Retinal pigment epithelial cell (primary cell): ENCODE measurements at regions not wholly inside any gene's neighbourhood (a gene's known extent, or its start where the extent isn't known, plus 50 kb on each side); places are given as distances from the start of the nearest gene placed in this dataset.

ENCODE experiments used
- DNase-seq: peaks from one replicate; pipeline ENCODE4 v3.0.0-alpha.2; 2010; ENCODE audit warnings: low read depth
- H3K4me3 ChIP-seq: 2 replicates; pipeline ENCODE4 v1.5.1; 2011; ENCODE audit warnings: mild to moderate bottlenecking, low read length, control low read depth, moderate library complexity
- TF ChIP-seq, protein P1 (sequence below): conservative IDR thresholded peaks from 2 replicates; pipeline ENCODE4 v1.5.1; 2011; ENCODE audit warnings: low read depth, low read length, control low read depth, inconsistent platforms

DNA sequence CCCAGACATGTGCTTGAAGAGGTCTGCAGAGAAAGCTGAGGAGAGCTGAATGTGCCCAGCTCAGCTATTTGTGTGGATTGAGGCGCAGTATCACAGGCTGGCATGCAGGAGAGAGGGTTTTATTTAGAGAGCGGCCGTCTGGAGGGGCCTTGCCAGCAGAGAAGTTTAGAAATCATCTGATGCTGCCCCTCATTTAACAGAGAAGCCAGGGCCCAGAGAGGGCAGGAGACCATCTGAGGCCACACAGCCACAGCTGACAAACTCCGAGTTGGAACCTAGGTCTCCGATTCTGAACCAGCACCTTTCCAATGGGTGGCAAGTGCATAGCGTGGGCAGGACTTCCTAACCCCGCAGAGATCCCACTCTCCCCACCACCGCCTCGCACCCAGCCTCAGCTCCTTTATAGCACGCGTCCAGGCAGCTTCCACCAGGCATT is 101.0 kb downstream of the LSM3 start:
- TF ChIP-seq, protein P1, sequence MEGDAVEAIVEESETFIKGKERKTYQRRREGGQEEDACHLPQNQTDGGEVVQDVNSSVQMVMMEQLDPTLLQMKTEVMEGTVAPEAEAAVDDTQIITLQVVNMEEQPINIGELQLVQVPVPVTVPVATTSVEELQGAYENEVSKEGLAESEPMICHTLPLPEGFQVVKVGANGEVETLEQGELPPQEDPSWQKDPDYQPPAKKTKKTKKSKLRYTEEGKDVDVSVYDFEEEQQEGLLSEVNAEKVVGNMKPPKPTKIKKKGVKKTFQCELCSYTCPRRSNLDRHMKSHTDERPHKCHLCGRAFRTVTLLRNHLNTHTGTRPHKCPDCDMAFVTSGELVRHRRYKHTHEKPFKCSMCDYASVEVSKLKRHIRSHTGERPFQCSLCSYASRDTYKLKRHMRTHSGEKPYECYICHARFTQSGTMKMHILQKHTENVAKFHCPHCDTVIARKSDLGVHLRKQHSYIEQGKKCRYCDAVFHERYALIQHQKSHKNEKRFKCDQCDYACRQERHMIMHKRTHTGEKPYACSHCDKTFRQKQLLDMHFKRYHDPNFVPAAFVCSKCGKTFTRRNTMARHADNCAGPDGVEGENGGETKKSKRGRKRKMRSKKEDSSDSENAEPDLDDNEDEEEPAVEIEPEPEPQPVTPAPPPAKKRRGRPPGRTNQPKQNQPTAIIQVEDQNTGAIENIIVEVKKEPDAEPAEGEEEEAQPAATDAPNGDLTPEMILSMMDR = no peak
- DNase-seq = no peak
- H3K4me3 ChIP-seq = no peak overlapping the region

DNA sequence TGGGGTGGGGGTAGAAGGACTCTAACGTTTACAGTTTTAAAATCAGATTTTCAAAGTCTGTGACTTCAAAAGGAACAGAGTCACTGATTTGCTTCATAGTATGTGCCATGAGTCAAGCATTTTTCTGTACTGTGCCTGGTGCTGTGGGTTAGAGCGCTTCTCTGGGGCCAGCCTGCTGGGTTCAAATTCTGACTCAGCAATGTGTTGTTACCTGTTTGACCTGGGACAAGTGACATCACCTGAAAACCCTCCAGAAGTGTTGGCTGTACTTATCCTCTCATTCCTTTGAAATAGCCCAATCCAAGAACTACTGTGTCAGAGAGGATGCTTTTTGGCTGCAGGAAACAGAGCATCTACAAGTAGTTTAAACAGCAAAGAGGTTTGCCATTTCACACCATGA is 101.7 kb downstream of the LSM3 start:
- DNase-seq = no peak
- TF ChIP-seq, protein P1 = no peak
- H3K4me3 ChIP-seq = no peak overlapping the region

DNA sequence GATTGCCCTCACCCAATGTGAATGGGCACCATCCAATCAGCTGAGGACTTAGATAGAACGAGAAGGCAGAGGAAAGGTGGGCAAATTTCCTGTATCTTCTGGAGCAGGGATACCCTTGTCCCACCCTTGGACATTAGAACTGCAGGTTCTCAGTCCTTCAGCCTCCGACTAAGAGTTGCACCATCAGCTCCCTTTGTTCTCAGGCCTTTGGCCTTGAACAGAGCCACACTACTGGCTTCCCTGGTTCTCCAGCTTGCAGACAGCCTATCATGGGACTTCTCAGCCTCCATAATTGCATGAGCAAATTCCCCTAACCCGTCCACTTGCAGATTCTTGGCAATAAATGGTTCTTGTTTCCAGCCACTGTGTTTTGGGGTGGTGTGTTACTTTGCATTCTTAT is 102.4 kb downstream of the LSM3 start:
- no peak overlapping the region for H3K4me3 ChIP-seq
- no peak for DNase-seq
- TF ChIP-seq, protein P1 = no peak

DNA sequence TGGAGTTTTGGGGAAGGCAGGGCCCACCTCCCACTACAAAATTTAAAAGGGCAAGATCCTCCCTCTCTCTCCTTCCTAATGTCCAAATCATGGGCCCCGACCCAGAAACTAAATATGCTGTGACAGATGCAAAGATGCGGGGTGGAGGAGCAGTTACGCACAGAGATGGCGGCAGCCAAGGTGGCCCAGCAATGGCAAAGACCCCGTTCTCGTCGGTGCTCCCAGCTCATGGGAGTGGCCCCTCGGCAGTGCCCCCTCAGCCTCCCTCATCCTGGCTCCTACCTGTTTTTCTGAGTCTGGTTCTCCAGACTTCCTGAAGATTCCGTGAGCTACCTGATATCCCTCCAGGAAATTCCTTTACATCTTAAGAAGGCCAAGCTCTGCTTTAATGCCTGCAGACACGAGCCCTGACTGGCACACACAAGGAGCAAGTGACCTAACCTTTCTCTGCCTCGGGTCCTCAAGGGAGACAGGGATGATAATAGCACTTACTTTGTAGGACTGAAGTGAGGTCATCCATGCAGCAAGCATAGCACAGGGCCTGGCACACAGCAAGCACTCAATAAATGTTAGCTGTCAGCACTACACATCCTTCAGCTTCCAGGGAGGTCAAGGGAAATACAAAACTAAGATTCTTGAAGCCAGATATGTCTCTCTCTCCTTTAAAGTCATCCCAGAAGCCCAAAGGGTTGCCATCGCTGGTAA is 103.5 kb downstream of the LSM3 start:
- TF ChIP-seq, protein P1 = no peak
- H3K4me3 ChIP-seq = no peak overlapping the region
- DNase-seq = no peak

DNA sequence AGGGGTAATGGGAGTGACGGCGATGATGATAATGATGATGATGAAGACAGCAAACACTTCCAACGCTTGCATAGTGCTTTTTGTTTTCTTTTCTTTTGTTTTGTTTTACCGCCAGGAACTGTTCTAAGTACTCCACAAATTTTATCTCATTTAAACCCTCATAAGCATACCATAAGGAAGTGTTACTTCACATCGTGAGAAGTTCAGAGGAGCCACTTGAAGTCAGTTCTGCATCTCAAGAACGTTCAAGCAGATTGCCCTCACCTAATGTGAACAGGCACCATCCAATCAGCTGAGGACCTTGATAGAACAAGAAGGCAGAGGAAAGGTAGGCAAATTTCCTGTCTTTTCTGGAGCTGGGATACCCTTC is 104.1 kb downstream of the LSM3 start:
- TF ChIP-seq, protein P1 = no peak
- no peak for DNase-seq
- H3K4me3 ChIP-seq = no peak overlapping the region

DNA sequence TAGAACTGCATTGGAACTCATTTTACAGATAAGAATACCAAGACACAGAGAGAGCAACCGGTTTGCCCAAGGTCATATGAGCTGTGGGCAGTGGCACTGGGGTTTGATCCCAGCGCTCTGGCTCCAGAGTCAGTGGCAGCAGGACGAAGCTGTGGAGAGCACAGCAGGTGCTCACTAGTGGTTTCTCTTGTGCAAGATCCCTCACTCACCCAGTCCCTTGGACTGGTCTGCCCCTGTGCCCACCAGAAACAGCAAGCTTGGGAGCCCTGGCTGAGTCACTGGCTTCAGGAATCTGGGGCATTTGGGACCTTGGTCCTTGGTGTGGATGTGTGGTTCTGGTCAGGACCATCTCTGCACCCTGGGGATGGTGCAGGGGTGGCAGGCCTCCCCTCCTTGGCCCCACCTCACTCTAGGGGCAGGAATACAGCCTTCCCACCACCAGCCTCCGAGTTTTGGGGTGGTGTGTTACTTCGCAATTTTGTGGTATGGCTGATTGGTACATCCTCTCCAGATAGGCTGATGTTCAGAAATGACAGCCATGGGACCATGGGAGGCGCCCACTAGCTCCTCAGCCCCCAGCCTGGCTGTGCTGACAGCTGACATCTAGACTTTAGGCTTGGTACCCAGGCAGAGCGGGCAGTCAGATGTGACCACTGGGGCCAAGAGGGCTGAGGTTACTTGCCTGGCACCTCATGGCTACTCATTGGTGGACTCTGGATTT is 104.6 kb downstream of the LSM3 start:
- no peak overlapping the region for H3K4me3 ChIP-seq
- no peak for DNase-seq
- TF ChIP-seq, protein P1 = no peak

DNA sequence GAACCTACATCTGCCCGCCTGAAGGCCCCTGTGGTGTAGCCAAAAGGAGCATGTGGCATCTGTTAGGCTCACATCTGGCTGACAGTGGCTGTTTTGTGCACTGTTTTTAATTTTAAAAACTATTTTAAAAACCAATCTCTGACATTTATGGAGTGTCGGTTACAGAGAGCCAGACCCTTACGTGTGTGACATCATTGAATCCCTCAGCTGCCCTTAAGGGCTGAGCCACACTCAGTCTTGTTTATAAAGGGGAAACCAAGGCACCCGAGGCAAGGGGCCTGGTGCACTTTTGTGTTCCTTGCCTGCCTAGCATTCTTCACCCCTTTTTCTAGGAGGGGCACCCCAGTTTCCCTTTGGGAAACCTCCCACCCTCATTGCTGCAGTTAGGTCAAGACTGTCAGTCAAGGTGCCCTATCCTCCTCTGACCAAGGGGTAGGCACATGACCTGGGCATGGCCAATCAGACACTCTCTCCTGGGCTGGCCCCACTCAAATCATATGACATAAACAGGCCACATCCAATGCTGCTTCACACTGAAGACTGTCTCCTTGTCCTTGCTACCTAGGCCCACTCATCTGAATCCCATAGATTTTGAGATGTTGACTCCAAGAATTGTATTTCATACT is 105.3 kb downstream of the LSM3 start:
- TF ChIP-seq, protein P1 = no peak
- no peak overlapping the region for H3K4me3 ChIP-seq
- DNase-seq = no peak
